Astrocyte (in vitro differentiated cells and primary cell): ENCODE measurements at regions not wholly inside any gene's neighbourhood (a gene's known extent, or its start where the extent isn't known, plus 50 kb on each side); places are given as distances from the start of the nearest gene placed in this dataset.

ENCODE experiments used
- EZH2 ChIP-seq: IDR thresholded peaks from 2 replicates; pipeline ENCODE4 v1.6.1; 2012; ENCODE audit warnings: mild to moderate bottlenecking, low read length, inconsistent platforms; ENCODE audit not compliant: insufficient read depth
- TF ChIP-seq, protein P1 (sequence below): IDR thresholded peaks from 2 replicates; pipeline ENCODE4 v1.5.1; 2011; ENCODE audit warnings: low read depth, mild to moderate bottlenecking, inconsistent platforms, low read length, moderate library complexity; ENCODE audit not compliant: insufficient read depth

DNA sequence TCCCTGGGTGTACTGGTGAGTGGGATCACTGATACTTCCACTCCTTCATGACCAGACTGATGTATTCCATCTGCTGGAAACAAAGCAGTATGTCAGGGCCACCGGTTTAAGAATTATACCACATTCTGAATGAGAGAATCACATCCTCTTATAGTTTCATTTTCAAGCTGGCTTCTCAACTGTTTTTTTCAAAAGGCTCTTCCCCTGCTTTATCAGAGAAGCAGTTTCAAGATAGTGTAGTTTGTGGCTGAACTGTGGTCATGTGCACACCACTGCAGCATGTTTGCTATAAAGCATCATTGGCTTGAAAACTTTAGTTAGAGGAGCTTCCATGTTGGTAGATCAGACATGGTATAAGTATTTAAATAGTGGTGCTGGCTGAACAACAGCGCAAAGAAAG lies 450.5 kb upstream of the CDH10 start:
- TF ChIP-seq, protein P1, sequence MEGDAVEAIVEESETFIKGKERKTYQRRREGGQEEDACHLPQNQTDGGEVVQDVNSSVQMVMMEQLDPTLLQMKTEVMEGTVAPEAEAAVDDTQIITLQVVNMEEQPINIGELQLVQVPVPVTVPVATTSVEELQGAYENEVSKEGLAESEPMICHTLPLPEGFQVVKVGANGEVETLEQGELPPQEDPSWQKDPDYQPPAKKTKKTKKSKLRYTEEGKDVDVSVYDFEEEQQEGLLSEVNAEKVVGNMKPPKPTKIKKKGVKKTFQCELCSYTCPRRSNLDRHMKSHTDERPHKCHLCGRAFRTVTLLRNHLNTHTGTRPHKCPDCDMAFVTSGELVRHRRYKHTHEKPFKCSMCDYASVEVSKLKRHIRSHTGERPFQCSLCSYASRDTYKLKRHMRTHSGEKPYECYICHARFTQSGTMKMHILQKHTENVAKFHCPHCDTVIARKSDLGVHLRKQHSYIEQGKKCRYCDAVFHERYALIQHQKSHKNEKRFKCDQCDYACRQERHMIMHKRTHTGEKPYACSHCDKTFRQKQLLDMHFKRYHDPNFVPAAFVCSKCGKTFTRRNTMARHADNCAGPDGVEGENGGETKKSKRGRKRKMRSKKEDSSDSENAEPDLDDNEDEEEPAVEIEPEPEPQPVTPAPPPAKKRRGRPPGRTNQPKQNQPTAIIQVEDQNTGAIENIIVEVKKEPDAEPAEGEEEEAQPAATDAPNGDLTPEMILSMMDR, result no peak
- no peak for TF ChIP-seq EZH2
